Ovary (tissue), 3 donors: ENCODE measurements at regions not wholly inside any gene's neighbourhood (a gene's known extent, or its start where the extent isn't known, plus 50 kb on each side); places are given as distances from the start of the nearest gene placed in this dataset.

ENCODE experiments used
- POLR2A ChIP-seq: fragments of 450-650 bp; IDR thresholded peaks from one replicate; pipeline ENCODE4 v1.6.1; 2017; ENCODE audit warnings: antibody characterized with exemption, mild to moderate bottlenecking, moderate library complexity
- TF ChIP-seq, protein P1 (sequence below), 3 donors: fragments of 450-650 bp in 2 of 3; fragments of 200-600 bp in 1 of 3; IDR thresholded peaks; one replicate each; pipeline versions ENCODE4 v1.5.1 to v1.8.0; 2016 to 2022; ENCODE audit warnings: antibody characterized with exemption in 3 of 3, mild to moderate bottlenecking in 1 of 3
- donor health status: DM: no; HTN: no; CAD: no.

DNA sequence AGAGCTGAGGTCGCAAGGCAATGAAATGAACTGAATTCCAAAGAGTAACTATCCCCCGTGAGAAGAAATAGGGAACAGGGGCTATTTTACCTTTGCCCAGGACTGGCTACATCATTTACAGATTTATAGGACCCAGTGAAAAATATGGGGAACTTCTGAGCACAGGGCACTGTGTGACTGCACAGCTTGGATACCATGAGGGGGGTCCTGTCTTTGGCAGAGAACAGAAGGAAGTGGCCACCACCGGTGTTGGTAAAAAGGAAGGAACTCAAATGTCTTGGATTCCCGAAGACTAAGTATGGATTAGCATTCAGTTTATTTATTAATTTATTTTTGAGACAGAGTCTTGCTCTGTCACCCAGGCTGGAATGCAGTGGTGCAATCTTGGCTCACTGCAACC lies 119.6 kb downstream of the B3GNT2 start:
- TF ChIP-seq, protein P1, sequence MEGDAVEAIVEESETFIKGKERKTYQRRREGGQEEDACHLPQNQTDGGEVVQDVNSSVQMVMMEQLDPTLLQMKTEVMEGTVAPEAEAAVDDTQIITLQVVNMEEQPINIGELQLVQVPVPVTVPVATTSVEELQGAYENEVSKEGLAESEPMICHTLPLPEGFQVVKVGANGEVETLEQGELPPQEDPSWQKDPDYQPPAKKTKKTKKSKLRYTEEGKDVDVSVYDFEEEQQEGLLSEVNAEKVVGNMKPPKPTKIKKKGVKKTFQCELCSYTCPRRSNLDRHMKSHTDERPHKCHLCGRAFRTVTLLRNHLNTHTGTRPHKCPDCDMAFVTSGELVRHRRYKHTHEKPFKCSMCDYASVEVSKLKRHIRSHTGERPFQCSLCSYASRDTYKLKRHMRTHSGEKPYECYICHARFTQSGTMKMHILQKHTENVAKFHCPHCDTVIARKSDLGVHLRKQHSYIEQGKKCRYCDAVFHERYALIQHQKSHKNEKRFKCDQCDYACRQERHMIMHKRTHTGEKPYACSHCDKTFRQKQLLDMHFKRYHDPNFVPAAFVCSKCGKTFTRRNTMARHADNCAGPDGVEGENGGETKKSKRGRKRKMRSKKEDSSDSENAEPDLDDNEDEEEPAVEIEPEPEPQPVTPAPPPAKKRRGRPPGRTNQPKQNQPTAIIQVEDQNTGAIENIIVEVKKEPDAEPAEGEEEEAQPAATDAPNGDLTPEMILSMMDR (IDR thresholded peaks at IDR 0.05): no peak
- no peak for TF ChIP-seq POLR2A
